GM21515 (cell line): ENCODE measurements at regions not wholly inside any gene's neighbourhood (a gene's known extent, or its start where the extent isn't known, plus 50 kb on each side); places are given as distances from the start of the nearest gene placed in this dataset.

Experiments
- ATAC-seq: cut with Tn5 transposase; IDR thresholded peaks from one replicate; pipeline ENCODE4 v1.9.1; 2021; ENCODE audit not compliant: unreplicated experiment

DNA sequence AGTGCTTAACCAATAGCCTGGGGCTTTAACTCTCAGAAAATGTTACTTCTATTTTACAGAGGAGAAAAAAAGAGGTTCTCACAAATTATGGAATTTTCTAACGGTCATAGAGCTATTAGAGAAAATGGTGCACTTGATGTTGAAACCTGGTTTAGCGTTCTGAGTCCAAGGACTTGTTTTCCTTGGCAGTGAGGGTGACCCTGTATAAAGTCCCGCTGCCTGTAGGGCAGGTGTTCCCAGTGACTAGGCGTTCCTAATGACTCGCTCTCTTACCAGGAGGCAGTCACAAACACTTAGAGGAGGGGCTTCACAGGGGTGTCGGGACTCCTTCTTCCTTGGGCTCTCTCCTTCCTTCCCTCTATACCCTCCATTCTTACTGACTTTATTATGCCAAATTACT lies 175.8 kb downstream of the ACTR3 start:
- no peak for ATAC-seq

DNA sequence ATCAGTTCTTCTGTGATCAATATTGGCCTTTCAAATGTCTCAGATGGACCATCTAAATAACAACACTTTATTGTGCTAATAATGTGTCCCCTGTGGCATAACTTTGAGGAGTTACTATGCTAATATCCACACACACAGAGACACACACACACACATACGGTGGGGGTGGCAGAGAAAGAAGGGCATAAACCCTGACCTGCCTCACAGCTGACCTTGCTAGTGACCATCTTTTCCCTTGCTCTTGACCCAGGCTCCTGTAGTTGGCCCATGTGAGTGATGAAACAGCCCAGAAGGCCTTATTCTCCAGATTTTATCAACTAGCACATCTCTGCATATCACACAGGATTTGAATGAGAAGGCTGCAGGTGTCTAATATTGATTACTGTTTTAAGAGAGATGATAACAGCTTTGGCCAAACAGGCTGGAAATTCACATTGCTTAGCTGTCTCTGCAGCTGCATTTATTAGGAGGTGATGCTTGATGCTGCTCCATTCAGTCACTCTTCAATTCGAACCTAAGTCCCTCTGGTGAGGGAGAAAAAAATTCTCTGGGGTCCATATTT lies 176.4 kb downstream of the ACTR3 start:
- ATAC-seq, result no peak

DNA sequence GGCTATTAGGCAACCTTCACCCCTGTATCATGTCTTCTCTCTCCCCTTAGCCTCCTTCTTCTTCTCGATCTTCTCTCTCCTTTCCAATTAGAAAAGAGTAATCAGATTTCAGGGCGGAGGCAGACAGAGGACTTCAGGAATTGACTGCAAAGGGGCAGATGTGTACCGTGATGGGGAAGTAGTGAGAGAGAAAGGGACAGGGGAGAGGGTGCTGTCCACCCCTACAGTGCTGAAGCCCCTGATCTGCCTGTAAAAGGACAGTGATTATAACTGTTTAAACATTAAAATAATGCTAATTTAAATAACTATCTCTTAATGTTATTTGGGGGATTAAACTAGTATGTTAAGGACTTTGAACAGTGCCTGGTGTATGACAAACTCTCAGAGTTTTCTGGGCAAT lies 178.5 kb downstream of the ACTR3 start:
- no peak for ATAC-seq

DNA sequence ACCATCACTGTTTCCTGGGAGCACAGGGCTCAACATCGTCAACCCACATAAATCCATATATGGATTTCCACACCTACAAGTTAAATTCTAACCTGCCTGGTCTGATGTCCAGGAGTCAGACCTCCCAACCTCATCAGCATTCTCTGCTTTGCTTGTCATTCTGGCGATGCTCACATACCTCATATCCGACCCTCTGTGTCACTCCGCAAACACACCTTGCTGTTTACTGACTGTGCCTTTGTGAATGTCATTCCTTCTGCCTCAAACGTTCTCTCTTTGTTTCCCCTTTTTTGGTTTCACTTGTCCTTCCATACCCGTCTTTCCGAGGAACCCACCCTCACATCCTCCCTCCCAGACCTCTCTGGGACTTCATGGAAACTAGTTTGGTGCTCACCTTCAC lies 187.1 kb downstream of the ACTR3 start:
- no peak for ATAC-seq

DNA sequence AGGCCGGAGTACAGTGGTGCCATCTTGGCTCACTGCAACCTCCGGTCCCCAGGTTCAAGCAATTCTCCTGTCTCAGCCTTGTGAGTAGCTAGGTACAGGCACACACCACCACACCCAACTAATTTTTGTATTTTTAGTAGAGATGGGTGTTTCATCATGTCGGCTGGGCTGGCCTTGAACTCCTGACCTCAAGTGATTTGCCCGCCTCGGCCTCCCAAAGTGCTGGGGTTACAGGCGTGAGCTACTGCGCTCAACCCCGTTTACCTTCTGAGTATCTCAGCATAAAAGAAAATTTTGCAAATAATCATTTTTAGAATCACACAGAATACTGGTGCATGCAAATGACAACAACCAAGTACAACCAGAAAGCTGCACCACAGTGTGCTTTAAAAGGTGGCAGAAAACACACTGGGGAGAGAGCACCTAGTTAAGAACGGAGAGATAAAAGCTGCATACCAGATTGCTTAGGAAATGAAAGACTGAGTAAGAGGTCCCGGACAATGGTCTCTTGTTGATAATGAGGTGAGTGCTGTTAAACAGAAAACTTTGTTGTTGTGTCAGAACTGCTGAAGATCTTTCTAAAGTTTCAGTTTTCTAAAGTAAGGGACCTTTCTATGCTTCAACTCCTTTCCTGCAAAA lies 189.6 kb downstream of the ACTR3 start:
- ATAC-seq, result no peak

DNA sequence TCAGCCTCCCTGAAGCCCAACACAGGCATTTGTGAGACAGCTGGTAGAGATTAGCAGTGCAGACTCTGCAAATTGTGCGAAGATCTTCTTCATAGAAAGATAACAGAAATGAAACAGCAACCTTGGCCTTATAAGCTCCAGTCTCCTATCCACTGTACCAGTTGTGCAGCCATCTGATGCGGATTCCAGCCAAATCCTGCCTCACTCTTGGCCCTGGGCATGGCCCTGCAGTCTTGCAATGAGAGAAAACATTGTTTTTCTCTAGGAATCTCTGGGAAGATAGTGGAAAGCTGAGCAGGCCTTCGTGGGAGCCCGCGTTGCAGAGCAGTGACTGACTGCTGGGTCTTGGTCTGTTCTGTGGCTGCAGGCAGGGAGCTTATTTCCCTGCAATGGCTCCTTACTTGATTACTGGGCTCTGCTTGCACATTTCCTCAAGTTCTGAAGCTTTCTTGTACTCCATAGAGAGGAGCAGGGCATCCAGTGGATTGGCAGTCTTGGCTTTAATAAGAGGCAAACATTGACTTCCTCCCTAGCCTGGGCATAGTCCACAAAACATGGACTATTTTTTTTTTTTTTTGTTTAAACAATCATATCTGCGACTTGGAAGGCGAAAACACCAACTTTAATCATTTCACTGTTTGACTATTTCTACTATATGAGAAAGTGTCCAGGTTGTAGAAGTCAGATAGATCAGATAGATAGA lies 193.0 kb downstream of the ACTR3 start:
- no peak for ATAC-seq

DNA sequence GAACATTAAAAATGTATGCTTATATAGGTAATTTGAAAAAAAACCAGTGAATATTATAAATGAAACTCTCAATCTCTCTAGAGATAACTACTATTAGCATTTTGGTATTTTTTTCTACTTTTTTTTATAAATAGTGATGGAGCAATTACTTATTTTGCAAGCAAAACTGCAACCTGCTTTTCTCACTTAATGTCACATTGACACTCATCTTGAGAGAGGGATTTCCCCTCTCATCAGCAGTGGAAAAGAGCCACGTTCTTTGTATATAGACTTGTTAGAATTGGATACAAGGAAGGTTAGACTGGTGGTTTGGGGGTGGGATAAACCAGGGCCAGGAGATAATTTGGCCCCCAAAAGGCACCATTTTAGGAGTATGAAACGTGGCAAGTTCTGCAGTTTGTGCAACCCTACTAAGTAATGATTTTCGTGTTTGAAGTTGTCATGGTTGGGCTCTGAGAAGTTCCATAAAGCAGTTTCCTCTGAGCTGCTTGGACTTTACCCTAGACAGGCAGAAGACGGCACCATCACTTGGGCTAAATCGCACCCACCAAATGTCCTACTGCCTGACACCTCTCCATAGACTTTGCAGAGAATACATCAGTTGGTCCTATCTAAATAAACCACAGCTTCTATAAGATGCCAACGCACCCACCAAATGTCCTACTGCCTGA lies 194.0 kb downstream of the ACTR3 start:
- ATAC-seq, result peak; percentile 63

DNA sequence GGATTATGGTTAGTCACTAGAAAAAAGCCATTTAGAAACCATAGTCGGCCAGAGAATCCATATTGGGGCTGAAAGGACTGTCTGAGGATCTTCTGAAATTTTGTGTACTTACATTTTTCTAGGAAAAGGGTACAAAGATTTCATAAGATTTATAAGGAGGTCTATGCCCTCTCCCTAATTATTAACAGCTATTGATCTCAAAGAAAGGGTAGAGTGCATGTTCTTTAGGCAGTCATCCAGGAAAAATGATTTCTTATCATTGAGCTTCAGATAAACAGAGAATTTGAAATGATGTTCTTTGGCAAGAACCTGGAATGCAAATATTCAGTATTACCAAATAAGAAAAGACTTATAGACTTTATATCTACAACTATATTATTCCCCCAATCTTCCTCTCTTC lies 195.3 kb downstream of the ACTR3 start:
- ATAC-seq, result no peak

DNA sequence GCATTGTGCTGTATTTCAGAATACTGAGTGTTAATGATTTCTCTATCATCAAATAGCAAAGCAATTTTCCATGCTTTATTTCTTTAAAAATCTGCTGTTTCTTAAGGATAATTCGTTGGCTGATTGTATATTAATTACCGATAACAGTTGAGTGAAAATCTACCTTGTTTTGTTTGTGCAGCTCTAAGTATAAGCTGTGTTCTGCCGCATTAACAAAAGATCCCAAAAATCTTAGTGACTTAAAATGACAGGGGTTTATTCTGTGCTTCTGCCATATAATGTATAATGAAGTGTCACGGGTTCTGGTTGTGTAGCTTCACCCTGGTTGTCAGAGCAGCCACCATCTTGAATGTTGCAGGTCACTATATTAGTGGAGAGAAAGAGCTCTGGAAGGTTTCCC lies 196.1 kb downstream of the ACTR3 start:
- ATAC-seq, result no peak

DNA sequence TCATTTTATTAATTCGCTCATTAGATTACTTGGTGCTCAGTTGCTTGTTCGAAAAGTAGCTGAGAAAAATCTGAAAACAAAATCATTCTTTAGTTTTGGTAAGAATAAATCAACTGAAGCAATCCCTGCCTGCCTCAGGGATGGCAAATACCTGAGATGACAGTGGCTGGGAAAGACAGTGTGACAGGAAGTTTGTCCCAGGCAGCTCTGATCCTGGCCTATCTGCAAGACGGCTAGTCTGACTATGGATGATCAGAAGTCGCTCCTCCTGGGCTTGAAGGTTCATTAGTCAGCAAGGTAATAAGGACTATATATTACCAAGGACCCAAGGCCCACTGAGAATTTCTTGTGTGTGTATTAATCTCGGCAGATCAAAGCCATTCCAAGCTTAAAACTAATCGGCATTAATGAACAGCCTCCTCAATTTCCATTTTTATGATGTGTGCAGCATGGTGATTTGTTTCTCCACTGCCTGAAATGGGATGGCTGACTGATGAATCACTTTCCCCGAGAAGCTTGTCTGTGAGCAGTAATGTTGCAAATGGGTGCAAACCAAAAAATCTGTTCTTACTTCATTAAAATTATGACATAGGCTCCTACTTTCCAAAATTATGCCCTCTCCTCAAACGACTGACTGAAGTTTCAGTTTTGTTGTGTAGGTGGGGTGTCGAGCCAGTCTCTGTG lies 199.9 kb downstream of the ACTR3 start:
- no peak for ATAC-seq

DNA sequence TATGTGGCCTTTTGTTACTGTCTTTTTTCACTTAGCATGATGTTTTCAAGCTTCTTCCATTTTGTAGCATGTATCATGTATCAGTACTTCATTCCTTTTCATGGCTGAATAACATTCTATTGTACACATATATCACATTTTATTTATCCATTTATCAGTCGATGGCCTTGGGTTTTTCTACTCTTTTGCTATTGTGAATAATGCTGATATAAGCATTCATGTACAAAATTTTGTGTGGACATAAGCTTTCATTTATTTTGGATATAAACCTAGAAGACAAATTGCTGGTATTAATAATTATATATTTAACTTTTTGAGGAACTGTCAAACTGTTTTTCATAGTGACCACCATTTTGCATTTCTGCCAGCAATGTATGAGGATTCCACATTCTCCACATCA lies 201.1 kb downstream of the ACTR3 start:
- no peak for ATAC-seq

DNA sequence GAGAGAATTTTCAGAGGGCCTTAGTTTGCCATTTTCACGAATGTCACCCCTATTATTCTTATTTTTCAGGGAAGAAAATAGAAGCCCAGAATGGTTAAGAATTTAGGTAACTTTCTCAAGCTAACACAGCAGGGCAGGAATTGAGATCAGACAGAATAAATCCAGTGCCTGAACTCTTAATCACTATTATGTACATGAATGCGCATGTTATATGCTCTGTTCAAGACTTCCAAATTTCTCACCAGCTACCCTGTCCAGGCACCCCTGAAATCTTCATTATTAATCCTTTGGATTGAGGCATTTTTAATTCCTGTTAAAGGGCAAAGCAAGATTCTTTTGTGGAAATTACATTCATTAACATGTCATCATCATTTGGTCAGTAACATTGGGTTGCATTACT lies 218.4 kb downstream of the ACTR3 start:
- no peak for ATAC-seq

DNA sequence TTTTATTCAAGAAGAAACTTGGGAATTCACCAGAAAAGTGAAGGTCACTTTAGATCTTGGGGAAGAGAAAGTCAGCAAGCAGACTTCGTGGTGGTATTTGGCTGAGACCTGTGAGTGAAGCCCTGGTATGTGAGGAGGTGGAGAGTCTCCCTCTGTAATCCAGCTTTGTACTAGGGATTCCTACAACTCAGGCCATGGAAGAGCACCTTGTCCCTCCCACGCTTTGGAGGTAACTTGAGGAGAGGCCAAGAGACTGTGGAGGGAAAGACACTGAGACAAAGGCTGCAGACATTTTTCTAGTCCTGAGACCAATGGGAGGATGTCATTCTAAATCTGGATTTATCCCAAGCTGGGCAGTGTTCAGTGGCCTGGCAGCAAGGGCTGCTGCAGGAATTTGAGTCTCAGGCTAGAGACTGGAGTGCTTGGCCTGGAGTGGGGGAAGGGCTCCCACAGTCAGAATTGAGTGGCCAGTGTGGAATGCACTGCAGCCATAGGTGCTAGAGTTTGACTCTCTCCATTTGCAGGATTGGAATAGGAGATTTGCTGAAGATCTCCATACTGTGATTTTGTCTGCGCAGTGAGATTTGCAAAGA lies 219.0 kb downstream of the ACTR3 start:
- ATAC-seq, result no peak

DNA sequence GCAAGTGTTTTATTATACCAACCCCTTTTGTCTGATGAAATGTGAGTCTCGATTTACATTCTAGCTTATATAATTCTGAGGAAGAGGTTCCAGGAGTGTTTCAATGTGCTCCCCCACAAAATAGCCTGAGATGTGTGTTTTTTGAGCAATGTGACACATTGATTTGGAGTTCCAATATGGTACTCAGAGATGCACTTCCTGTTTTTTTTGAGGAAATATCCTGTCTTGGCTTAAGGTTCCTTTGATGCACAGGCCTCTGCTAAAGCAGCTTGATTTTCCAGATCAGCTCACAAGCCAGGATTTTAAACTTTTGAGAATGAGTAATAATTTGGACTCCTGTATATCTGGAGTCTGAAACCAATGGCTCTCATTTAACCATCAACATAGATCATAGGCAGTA lies 221.4 kb downstream of the ACTR3 start:
- ATAC-seq, result no peak

DNA sequence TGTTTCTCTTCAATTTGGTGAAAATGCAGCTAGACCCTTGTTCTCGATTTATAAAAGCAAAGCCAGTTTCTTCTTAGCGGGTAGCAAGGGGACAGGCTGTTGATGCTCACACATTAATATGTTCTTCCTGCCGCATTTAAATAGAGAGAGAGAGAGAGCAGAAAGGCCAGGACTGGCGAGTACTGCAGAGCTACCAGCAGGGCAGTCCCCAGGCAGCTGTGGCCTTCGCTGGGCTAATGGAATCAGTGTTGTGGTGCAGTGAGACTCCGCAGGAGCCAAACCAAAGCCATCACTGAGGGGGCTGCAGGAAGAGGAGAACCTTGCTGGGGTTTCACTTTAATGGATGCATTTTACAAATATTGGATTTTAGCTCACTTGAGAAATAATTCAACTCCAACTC lies 223.6 kb downstream of the ACTR3 start:
- no peak for ATAC-seq

DNA sequence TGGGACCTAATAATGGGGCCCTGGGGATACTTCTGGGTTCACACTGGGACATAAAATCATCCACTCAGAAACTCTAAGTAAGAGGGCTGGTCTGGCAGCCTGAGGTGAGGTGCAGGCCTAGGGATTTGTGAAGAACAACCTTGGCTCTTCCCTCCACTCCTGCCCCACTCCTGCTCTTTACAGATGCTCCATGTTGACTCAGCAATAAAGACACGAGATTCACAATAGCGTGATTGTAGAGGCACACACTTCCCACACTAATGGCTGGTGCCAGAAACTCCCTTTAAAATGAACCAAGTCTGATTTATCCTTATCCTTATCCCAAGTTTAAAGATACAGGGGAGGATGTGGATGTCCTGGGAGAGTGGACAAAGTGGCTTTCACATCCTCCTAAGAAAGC lies 228.2 kb downstream of the ACTR3 start:
- ATAC-seq, result no peak

DNA sequence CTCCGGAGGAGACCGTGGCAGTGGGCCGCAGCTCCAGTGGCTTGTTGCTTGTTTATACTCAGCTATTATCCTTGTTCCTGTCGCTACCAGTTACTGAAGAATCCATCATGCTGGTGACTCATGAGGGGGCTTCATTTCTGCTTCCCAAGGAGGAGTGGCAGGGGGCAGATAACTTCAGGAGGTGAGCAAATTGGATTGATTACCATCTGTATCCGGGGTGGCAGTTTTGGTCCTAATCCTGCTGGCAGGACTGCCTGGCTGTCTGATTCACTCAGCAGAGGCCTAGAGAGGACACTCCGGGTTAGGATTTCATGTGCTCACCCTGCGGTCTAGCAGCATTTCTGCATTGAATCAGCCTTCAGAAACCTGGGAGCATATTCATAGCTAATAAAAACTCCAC lies 230.0 kb downstream of the ACTR3 start:
- no peak for ATAC-seq

DNA sequence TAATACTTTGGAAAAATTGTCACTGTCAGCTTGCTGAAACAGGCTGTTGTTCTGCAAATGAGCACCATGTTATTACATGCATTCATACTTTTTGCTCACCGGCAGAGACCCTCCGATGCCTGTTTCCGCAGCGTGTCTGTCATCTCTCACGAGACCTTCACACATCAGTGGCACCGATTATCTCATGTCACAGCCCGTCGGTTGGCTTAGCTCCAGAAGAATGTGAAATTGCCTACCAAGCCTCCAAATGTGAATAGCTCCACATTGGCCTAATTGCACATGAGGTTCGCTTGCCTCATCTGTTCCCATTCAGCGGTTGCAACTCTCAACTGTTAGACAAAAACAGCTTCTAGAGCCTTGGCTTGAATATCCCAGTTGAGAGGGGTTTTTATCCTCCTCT lies 233.0 kb downstream of the ACTR3 start:
- ATAC-seq, result no peak

DNA sequence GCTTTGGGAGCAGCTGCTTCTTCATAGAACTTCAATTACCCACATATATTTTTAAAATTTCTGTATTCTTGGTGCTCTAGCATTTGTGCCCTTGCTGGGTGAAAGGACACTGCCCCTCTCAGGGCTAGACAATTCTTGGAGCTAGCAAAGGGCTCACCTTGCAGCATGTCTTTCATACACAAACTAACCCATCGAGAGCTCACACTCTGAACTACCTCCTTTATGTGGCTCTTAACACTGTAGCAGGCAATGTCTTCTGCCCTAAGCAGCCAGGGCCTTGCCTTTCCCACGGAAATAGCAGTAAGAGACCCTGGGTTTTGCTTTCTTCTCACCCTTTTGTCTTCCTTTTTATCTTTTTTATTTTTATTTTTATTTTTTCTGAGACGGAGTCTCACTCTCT lies 234.0 kb downstream of the ACTR3 start:
- ATAC-seq, result no peak

DNA sequence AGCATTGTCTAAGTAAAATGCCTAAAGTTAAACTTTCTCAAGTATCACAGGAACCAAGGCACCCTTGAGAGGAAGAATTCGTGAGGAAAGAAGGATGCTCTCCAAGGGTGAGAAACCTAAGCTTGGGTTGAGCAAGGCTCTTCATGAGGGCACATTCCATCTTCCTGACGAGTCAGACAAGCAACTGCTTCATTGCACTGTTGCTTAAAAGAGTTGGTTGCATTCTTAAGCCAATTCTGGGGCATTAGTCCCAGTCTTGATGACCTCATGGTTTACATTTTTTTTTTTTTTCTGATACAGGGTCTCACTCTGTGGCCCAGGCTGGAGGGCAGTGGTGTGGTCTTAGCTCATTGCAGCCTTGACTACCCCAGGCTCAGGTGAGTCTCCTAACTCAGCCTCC lies 237.5 kb downstream of the ACTR3 start:
- no peak for ATAC-seq

DNA sequence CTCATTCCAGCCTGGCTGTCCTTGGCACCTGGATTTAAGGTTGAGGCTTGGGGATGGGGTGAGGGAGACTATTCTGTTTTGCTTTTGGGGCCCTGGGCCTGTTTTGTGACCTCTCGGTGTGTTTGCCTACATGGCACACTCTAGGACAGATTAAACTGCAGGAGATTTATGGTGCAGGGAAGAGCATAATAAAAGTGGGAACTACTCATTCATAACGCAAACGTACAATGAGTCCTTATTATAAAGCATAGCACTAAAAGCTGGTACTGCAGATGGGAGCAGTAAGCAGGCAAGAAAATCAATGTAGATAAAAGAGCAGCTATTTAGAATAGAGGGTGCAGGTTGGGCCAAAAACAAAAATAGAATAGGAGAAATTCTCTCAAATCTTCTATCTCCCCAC lies 238.4 kb downstream of the ACTR3 start:
- no peak for ATAC-seq
